Choroid plexus epithelial cell (primary cell): ENCODE measurements at regions not wholly inside any gene's neighbourhood (a gene's known extent, or its start where the extent isn't known, plus 50 kb on each side); places are given as distances from the start of the nearest gene placed in this dataset.

Source experiments
- DNase-seq: peaks from one replicate; pipeline ENCODE4 v3.0.0-alpha.2; 2010; ENCODE audit warnings: low read depth
- H3K4me3 ChIP-seq: 2 replicates; pipeline ENCODE4 v1.5.1; 2011; ENCODE audit warnings: low read depth, mild to moderate bottlenecking, control low read depth, low read length, moderate library complexity
- CTCF ChIP-seq: conservative IDR thresholded peaks from 2 replicates; pipeline ENCODE4 v1.5.1; 2011; ENCODE audit warnings: low read depth, mild to moderate bottlenecking, control low read depth, inconsistent platforms, low read length, moderate library complexity

GRCh38 chr2:145206496-145207281, 686.8 kb upstream of the ZEB2 start:
- no peak for TF ChIP-seq CTCF
- no peak overlapping the region for H3K4me3 ChIP-seq
- no peak for DNase-seq

- TF ChIP-seq CTCF, result no peak
- H3K4me3 ChIP-seq, result no peak overlapping the region
- no peak for DNase-seq
Measured at GRCh38 chr2:145203891-145204290, 684.0 kb upstream of the ZEB2 start.

GRCh38 chr2:145199827-145200706, 680.1 kb upstream of the ZEB2 start:
- no peak for TF ChIP-seq CTCF
- H3K4me3 ChIP-seq, result no peak overlapping the region
- DNase-seq, result no peak

- TF ChIP-seq CTCF, result no peak
- H3K4me3 ChIP-seq, result no peak overlapping the region
- no peak for DNase-seq
Measured at GRCh38 chr2:145199042-145199441, 679.1 kb upstream of the ZEB2 start.

- no peak for TF ChIP-seq CTCF
- DNase-seq, result no peak
- no peak overlapping the region for H3K4me3 ChIP-seq
Measured at GRCh38 chr2:145198555-145198954, 678.6 kb upstream of the ZEB2 start.

GRCh38 chr2:145197944-145198343, 678.0 kb upstream of the ZEB2 start:
- no peak for DNase-seq
- H3K4me3 ChIP-seq, result no peak overlapping the region
- no peak for TF ChIP-seq CTCF
